NCI-H1694 treated with DMSO at 0.1 percent for 48 hours (cell line): ENCODE measurements at regions not wholly inside any gene's neighbourhood (a gene's known extent, or its start where the extent isn't known, plus 50 kb on each side); places are given as distances from the start of the nearest gene placed in this dataset.

Experiments used
- DNase-seq: peaks from one replicate; lab custom pipeline; 2025; lab: John Stamatoyannopoulos, UW

DNA sequence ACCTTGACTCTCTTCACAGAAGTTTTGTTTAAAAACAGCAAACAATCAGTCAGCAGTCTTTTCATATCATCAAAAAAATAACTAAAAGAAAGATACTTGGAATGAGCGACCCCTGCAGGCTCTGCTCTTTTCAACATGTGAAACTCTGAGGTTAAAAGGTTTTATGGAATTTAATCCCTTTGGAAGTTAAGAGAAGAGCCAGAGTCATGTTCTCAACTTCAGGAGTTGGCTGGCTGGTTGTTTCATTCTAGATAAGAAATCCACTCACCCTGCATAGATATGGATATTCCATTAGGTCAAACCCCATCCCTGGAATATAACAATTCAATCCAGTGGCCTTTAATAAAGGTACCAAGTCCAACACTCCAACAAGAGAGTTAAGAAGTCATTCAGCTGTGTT lies 115.6 kb upstream of the RMDN2 start:
- DNase-seq, result peak; percentile 18

DNA sequence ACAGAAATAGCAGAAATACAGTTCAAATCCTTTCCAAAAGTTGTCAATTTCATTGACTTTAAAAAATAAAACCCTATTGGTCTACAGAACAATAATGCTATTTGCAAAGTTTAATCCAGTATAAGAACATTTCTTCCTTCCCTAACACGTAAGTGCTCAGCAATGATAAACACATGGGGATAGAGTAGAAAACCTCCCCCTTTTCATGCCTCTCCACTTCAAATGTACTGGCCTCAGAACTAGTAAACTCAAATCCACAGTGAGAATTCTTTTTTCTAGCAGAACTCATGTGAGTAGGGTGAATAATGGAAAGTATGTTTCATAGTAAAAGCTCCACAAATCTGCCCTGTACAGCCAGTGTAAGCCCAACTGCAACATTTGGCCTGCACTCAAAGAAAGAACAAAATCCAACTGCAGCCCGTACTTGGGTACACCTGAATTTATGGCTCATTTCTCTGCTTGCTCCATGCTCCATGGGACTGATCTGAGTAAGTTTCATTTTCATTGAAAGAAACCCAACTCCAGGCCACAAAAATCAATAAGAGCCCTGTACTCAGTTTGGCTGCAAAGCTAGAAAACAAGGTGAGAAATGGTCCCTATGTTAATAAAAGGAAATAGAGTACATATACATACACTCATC lies 115.0 kb upstream of the RMDN2 start:
- DNase-seq, result no peak

DNA sequence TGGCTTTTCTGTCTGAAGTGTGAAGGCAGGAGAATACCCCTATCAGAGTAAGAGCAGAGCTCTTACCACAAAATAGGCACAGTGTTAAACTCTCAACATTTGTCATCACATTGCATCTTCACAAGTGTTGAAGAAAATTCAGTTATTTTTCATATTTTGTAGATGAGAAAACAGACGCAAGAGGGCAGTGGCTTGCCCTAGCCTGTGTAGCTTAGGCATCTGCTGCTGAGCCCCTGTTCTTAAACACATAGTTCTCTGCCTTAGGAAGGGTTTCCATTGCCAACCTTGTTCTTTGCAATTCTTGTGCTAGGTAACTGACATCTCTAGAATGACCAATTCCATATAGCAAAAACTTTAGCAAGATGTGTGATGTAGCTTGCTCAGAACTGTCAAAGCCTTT lies 112.7 kb upstream of the RMDN2 start:
- no peak for DNase-seq

DNA sequence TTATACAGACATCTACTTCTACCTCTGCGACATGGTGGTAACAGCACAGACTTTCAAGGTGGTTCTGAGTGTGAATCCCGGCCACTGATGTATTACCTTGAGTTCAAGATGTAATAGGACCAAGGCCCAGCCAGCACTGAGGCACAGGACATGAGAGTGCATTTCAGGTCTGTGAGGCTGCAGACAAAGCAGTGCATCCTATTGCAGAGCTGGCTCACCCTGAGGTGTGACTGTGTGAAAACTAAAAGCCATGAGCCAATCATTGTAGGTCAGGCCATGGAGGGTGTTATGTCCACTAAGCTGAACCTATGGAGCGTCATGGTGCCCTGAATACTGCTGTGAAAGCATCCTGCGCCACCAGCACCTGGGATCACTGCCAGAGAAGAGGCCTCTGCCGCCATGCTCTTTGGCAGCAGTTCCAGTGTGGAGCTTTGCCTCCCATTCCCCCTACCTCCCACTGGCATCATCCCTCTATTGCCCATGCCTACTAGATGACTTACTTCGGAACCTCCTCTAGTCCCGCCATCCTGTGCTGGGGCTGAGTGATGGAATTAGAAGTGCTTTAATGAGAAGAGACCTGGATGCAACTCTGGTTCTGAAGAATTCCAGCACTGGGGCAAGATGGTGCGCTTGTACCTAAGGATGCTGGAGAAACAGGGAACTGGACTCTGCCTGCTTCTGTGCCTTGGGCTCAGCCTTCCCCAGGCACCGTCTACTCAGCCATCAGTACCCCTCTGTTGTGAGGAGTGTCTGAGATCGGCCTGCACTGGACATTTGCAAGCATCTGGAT lies 112.0 kb upstream of the RMDN2 start:
- DNase-seq, result no peak

DNA sequence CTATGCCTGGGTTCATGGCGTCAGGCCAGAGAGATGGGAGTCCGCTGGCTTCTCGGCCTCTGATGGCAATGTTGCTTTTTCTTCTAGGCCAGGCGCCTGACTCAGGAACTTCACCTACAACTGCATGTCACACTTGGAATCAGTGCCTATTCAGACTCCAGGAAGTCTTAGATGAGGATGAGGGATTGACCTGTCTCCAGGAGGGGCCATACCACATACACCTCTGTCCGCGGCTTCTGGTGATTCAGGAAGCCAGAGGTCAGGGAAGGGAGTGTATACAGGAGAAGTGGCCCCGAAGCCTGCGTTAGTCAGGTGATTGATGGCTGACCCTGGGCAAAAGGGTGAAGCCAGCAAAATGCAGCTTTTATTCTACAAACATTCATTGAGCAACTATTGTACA lies 109.1 kb upstream of the RMDN2 start:
- no peak for DNase-seq

DNA sequence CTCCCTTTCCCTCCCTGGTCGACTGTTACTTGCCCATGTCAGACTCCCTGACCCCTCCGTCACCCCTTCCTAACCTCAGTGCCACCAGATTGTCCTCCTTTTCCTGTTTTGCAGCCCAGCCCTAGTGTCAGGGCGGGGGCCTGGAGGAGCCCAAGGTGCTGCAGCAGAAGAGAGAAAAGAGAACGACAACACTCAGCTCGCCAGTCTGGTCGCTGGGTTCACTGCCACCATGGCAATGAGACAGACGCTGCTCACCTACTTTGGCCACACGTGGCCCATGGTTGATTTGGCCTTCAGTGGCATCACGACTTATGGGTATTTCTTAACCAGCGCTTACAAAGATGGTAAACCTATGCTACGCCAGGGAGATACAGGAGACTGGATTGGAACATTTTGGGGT lies 108.4 kb upstream of the RMDN2 start:
- DNase-seq, result no peak

DNA sequence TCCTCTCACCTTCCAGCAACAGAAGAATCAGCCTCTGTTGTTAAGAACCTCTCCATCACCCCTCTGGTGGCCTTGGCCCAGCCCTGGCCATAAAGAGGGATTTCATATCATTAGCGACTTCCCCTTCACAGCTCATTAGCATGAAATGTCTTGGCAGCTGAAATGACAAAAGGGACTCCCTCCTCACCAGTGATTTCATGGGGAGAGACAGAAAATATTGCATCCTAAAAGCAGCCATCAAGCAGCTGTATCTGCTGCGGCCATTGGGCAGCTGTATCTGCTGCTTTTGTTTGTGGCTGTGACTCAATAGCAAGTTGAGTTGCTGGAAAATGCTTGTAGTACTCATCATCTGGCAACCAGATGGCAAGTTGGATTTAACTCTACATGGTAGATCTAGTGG lies 105.9 kb upstream of the RMDN2 start:
- no peak for DNase-seq

DNA sequence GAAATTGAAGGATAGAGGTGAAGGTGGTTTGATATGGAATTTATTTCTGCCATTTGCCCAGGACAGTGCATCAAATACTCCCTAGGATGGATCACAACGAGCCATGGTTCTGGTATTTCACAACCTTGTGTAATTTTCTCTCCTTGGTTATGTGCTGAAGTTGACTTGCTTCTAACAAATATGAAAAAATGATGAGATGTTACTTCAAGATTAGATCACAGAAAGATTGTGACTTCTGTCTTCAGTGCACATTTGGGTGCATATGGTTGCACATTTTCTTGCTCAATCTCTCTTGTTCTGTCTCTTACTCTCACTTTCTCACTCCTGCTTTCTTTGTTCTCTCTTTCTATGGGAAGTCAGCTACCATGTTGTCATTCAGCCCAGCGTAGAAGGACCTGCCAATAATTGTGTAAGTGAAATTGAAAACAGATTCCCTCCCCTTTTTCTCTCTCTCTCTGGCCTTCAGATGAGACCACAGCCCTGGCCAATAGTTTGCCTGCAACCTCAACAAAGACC lies 104.6 kb upstream of the RMDN2 start:
- no peak for DNase-seq

DNA sequence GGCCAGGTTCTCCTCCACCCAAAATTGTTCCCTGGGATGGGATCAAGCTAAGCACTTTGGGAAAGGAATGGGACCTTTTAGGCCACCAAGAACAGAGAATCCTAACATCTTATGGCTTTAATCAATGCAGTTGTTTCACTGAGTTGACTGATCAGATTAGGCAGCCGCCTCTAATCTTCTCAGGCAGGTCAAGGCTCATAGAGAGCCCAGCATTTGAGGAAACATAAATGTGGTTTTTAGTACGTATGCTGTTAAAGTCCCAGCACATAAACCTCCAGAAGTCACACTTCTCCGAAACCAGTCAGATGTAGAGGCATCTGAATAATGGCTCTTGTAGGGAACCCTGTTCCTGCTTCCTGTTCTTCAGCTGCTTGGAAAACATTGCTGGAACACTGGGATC lies 99.5 kb upstream of the RMDN2 start:
- DNase-seq, result no peak

DNA sequence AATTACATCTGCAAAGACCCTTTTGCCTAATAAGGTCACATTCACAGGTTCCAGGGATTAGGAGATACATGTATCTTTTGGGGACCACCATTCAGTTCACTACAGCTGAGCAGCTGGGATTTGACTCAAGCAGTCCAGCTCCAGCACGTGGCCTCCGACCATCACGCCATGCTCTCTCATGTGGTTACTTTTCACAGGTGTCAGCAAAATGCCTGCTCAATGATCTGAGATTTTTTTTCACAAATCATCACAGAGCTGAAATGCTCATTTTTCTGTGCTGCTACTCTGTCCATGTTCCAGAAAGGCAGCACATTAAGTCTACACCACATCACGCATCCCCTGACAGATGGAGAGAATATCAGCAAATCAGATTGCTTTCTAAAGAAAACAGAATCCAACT lies 98.5 kb upstream of the RMDN2 start:
- DNase-seq, result no peak

DNA sequence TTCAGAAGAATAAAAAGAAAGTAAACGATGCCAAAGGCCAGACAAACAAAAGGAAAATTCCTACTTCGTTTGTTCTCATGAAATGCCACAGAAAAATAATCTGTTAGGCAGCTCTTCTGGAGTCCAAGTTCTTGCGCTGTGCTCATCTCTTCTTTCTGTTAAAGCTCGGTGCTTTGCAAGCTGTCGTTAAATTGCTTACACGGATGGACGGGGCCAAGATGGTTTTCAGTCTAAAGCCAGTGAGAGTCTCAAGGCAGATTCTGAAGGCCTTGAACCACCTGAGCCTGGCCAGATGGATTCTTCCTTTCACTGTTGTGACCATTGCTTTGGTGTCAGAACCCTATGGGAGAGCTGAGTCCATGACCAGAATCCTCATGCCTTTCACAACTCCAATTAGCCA lies 97.6 kb upstream of the RMDN2 start:
- no peak for DNase-seq

DNA sequence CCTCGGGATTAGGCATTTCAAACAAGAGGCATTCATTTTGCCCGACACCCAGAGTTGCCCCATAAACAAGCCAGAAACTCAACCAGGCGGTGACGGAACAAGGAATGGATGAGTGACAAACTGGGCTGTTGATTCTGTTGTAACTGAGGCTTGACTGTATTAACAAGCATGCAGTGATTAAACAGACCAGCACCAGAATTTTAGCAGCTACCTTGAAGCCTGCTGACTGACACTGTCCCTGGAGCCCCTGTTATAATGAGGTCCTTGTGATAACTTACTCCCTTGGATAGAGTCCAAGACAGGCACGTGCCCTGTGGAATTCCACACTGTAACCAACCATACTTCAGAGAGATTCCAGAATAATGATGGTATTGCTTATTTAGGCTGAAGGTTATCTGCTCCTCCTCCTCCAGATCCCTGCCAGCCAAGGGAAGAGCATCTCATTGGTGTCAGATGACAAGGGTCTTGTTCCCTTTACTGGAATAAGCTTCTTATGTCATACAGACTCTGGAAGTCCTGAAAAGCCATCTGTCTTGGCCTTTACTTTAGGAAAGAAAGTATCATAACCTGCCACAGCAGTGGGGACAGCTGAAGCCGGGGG lies 97.1 kb upstream of the RMDN2 start:
- DNase-seq, result no peak

DNA sequence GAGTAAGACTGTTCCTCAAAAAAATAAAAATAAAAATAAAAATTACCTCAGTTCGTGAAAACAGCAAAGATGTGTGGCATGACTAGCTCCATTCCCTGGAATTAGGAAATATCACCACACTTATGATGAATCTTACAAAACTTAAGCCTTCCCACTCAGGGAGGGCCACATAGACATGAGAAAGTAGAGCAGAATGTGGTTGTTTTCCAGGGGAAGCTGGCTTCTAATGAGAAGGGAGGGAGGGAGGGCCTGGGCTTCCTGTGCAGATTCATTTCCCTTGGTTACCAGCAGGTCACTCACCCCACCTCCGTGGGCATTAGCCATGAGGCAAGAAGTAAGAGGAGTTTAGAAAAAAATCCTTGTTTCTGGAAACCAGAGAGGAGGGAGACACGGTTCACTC lies 95.9 kb upstream of the RMDN2 start:
- DNase-seq, result no peak

DNA sequence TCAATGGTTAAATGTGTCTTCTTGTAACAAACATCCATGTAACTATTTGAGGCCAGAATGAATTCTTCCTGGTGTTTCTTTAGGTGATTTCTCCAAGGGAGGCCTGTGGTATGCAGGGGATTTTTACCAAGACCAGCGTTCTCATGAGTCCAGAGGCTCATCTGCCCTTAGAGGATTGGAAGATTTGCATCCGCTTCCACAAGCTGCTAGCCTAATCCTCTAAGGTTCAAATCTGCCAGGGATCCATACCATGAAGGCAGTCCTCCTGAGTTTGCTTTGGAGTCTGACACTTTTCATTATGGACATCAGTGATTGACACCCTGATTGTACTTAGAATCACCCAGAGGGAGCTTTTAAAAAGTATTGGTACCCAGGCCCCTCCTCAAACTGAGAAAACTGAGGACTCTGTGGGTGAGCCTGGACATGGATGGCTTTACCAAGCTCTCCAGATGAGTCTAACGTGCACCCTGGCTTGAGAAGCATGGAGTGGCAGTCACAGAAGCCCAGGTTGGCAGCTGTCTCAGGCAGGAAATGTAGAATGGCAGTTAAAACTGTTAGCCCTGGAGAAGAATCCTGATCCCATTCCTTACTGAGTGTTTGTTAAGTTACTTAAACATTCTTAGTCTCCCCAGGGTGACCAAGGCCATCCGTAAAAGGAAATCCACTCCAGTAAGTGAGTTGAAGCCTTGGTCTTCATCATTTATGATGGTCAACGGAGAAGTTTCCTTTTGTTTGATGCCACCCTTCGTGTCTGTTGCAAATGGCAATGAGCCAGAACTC lies 95.3 kb upstream of the RMDN2 start:
- DNase-seq, result no peak

DNA sequence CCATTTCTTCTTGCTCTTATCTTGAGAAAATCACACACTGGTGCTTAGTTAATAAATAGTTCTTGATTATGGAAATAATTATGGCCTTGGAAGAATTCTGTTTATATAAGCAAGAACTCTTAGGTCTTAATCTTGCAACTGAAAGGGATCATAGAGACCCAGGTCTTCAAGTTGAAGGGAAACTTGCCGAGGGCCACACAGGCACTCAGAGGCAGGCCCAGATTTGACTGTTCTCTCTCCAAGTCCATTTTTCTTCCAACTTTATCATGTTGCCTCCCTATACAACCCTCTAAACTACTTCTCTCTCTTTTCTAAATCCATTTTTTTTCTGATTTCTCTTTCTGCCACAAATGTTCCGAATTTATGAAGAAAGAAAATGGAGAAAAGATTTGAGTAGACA lies 94.5 kb upstream of the RMDN2 start:
- no peak for DNase-seq

DNA sequence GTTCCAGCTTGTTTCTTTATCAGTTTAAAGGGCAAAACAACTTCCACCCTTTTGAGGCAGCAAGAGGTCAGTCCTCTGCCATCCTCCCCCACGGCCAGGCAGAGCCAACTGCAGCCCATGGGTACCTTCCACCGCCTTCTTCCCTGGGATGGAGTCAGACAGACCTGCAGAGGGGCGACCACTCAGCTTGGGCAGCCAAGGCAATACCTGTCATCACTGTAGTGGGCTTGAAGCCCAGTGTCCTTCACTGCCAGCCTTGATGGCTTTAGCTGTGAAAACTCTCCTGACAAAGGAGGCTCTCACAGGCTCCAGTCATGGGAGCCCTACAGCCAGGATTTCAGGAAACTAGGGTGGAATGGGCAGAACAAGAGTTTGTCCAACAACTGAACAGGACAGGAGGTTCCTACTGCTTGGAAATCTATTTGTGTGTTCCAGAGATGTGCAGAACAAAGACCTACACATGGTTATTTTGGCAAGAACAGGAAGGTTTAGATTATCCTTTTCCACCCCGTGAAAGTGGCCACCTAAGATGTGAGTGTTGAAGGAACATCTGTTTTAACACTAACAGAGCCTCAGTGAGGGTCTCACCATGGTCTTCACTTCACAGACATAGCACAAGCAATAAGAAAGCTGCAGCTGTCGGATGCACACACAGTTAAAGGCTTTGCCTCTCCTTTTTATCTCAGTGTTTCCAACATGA lies 93.9 kb upstream of the RMDN2 start:
- no peak for DNase-seq

DNA sequence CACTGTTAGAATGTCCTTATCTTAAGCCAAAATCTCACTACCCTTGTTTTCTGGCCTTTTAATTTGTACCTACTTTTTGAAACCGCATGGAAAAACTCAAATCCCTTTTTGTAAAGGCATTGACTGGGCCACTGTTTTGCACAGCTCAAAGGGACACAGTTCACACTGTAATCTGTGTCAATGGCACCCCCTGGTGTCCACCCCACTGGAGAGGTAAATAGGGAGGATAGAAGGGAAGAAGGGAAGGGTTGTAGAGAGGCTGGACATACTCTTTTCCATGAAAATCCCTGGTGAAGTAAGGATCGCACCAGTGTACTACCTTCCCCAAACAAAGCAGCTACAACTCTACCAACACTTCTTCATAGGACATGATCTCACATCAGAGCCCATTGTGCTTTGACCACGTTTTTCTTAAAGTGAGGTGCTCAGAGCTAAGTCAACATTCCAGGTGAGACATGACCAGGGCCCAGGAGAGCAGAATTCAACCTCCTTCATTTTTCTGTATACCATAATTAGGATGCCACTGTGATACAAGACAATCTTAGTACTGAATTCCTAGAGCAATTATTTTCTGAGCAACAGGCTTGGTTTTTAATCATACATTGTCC lies 92.4 kb upstream of the RMDN2 start:
- DNase-seq, result peak; percentile 70

DNA sequence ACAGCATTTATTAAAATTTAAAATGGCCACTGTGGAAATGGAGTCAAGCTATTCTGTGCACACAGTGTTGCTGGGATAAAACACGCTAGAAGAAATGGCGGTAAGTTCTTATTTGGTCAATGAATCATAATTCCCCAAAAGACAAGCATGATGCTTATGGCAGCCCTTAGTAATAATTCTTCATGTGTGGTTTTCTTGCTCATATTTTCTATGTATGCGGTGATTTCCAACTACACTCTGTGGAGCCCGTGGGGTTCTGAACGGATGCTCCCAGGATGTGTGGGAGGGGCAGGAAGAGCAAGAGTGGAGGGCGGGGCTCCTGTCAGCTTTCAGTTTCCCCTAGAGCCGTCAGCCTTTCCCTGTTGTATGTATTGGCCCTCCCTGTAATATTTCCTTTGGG lies 91.7 kb upstream of the RMDN2 start:
- no peak for DNase-seq

DNA sequence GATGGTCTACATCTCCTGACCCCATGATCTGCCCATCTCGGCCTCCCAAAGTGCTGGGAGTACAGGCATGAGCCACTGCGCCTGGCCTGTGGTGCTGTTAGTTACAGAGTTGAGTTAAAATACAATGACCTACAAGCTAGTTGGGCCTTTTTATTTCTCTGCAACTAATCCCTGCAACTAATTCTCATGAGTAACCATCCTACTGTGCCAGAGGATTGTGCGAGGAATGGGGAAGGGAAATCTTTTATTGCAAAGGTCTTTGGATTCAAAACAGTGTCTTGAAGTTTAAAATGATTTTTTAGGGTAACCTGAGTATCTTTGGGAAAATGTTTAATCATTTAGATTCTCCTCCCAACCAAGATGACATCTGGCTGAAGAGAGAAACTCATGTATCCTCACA lies 88.8 kb upstream of the RMDN2 start:
- no peak for DNase-seq

DNA sequence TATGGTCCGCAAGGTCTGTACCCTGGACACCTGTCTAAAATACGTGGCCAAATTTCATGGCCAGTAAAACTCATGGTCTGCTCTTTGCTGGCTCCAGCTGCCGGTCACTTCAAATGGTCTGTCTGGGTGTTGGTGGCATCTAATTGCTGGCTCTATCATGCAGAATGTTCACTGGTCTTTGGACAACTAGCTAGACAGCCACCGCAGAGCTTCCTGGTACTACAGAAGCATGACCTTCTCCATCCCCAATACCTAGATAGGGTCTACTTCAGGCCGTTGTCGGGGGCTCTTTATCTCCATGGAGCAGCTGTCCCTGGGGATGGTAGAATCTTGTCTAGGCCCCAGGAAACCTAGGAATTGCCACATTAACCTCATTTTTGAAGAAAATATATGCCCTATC lies 88.4 kb upstream of the RMDN2 start:
- DNase-seq, result no peak

DNA sequence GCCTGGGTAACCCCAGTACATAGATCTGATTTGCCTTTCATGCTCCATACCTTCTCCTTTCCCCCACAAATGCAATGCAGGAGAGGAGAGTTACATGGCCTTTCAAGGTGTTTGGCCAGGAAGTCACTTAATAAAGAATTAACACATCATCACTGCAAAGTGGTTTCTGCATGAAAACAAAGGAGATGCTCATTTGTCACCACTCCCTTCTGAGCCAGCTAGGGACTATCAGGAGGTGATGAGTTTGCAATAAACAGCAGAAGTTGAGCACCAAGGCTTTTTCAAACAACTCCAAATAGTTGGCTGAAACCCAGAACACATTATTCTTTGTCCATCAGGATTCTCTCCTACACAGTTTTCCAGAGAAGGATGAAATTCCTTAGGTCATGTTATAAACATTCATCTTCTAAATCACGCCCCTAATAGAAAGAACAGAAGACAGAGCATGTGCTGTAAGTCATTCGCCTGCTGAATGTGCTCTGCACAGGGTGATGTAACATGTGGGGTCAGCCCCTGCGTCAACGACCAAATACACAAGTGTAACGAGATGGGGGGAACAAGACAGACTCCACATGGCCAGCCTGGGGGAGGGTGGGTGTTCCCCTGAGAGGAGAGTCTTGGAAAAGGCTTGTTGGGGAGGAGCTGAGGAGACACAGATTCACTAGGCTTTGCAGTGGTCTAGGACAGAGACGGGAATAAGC lies 87.3 kb upstream of the RMDN2 start:
- DNase-seq, result no peak
